ENCODE measurements at regions not wholly inside any gene's neighbourhood (a gene's known extent, or its start where the extent isn't known, plus 50 kb on each side); places are given as distances from the start of the nearest gene placed in this dataset.
"Not testable (repeated sequence)": the region's sequence is repeated elsewhere in the genome, so short reads cannot be mapped to it uniquely, and the experiment has no call there.

DNA sequence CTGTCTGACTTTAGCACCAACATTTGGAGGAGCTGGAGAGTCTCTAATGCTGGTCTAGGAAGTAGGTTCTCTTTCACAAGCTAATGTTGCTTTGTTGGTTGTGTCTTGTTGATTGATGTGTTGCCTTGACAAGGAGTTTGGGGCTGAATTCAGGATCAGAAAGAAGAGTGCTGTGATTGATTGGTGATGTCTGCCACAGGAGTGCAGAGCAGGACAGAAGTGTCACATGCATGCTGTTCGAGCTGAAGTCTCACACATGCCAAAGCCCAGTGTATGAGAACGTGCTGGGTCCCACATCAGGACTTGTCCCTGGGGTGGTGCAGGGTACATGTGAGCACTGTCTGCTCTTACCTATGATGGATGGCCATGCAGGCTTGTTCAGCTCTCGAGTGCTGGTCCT is 694.4 kb downstream of the MATN1 start:
- DNase-seq: no peak

DNA sequence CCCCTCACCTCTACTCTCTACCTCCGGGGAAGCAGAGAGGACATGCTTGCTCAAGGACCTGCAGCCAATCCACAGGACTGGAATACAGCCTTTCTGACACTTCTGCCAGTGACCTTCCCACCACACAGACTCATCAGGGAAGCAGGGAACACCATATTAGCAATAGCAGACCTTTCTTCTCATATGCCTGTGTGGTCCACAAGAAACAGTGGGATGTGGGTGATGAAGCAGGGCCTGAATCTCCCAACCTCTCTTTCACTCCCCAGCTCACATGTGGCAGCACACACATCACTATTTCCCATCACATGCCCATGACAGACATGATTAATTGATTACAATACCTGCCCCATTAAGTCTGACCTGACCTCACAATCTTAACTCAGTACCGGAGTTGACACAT is 695.1 kb downstream of the MATN1 start:
- DNase-seq: no peak

DNA sequence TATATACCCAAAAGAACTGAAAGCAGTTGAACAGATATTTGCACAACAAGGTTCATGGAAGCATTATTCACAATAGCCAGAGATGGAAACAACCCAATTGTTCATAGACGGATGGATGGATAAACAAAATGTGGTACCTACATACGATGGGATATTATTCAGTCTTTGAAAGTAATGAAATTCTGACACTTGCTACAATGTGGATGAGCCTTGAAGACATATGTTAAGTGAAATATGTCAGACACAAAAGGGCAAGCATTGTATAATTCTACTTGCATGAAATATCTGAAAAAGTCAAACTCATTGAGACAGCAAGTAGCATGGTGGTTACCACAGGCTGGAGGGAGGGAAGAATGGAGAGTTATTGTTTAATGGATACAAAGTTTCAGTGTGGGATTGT is 696.1 kb downstream of the MATN1 start:
- no peak for DNase-seq

DNA sequence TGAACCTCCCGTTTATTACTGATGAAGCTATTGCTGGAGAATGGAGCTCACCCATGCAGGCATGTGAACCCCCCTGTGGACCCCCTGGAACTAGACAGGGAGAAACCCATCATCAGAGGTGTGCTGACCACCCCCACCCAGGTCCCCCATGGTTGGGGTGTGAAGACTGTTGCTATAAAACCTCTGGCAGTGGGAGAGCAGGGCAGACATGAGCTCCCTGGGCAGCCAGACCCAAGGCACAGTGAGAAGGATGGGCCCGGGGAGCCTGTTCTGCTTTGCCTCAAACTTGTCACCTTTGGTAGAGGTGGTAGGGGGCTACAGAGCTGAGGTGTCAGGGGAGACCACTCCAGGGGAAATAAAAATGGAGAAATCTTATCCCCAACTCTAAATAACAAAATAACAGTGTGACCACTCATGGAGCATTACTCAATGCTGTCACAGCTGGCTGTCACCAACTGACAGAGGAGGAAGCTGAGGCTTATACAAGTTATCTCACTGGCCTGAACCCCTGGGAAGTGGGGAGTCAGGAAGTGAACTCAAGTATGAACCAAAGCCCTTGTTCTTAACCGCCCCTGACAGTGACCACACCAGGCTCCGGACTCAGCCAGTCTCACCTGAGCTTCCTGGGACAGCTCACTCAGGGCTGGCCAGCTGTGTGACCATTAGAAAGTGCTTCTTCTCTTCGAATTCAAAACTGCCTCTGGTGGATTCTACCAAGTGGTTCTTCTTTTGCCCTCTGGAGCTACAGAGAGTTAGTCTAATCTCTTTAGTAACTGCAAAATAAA is 698.8 kb downstream of the MATN1 start:
- no peak for DNase-seq

DNA sequence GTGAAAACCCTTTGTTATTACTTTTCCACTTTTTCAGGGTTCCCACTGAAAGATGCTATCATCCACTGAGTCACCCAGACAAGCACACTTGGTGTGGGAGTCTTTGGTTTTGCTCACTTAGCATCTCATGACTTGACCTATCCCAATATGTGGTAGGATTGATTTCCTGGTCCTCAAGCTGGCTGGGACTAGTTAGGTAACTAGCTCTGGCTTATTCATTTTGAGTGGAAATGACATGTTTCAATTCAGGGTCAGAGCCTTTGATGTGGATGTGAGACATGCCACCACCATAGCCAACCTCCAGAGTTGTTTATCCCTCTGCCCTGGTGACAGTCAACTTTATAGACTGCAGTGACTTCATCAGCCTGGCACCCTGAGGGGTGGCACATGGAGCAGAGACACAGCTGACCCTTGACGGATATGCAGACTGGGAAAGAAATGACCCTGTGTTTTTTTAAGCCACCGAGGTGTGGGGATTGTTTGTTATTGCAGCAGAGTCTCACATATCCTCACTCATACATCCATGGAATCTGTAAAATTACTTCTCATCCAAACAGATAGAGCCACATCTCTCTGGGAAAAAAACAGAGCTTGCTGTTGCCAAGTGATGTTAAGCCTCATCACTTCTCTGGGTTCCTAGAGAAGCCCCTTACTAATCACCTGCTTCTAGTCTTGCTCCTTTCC is 699.9 kb downstream of the MATN1 start:
- DNase-seq: no peak

DNA sequence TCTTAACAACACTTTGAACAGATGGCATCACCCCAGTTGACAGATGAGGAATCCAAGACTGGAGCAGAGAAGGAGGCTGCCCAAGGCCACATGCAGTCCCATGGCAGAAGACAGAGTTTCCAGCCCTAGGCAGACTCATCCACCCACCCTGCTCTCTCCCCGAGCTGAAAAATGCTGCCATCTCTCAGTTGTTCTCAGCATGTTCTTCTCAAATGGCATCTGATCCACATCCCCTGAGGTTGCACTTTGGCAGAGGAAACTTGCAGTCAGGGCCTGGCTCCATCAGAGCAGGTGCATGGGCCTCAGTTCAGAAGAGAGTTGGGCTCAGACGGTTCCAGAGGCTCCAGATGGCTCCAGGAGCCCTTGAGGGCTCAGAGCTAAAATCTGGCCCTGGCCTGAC is 709.4 kb downstream of the MATN1 start:
- no peak for DNase-seq

DNA sequence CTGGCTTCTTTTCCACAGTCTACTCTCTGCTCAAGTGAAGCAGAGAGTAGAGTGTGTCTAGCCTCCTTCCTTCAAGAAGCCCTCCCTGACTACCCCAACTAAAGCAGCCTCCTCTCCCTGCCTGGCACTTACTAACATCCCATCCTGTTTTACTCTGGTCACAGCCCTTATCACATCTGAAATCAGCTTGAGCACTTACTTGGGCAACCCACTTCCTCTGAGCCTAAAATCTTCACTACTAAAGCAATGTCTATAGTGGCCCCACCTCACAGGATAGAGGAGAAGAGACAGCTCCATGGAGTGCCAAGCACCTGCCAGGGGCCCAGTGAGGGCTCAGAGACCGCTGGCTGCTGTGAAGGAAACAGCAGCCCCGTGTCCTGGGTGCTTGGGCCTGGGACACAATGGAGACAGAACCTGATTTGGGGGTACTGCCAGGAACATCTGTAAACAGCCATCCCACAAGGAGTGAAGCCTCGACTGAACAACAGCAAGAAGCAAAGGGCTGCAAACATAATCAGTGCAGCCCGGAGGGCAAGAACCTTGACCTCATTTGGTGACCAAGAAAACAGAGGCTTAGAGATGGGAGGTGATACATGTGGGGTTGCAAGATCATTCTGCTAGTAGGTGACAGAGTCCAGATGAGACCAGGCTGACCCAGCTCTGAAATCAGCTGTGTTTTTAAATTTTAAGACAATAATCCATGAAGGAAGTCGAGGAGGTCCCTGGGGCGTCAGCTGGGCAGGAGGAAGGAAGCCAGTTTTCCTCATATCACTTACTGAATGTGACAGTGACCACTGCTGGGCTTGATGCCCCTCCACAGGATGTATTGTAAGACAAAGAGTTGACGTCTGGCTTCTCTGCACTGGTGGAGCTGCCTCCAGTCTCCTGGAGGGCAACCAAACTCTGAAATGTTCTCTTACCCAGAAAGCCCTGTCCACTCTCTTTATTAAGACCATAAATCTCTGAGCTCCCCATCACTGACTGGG is 710.6 kb downstream of the MATN1 start:
- DNase-seq: no peak

DNA sequence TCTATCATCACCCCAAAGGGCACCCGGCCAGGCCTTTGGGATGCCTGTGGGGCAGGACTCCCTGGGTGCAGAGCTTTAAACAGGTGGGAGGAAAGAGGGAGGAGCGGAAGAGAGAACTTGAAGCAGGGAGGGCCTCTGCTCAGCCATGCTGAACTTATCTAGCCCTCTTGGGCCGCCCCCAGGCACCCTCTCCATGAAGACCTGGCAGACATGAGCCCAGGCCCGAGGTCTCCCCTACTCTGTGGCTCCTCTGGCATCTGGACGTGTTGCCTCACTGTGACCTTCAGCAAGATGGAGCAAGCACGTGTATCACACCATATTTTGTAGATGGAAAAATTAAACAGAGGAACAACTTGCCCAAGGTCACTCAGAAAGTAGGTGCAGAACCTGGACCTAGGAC is 711.4 kb downstream of the MATN1 start:
- DNase-seq: no peak

DNA sequence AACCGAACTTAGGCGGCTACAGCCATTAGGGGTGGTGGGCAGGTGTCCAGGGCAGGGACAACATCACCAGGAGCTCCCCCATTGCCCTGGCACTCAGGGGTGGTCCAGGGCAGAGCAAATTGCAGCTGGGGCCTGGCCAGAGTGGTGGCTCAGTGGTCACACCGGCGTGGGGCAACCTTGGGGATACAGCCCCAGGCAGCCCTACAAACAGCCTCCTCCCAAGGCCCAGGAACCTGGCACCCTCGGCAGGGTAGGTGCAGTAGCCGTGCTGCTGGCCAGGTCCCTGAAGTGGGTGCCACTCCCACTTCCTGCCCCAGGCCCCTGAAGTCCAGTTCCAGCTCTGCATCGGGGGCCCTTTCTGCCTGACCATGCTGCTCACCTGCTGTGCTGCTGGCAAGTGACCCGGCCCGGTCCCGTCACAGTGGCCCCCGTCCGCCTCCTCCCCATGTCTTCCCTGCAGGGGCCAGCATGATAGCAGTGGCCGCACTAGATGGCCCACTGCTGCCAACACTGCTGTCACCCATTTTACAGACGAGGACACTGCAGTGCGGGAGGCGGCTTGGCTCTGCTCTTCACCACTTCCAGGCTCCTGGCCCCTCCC is 712.8 kb downstream of the MATN1 start:
- no peak for DNase-seq

DNA sequence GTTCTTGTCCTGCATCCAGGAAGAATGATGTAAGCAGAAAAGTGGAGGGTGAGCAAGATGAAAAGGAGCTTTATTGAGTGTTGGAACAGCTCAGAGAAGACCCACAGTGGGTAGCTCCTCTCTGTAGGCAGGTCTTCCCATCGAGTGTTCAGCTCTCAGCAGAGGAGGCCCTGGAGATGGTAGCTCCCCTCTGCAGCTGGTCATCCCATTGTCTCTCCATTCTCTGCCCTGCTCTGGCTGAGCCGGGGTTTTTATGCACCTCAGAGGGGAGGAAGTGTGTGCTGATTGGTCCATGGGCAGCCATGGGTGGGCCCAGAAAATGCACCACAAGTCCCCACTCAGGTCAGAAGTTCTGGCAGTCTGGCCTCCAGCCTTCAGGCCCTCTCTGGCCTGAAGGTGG is 713.7 kb downstream of the MATN1 start:
- DNase-seq: no peak

DNA sequence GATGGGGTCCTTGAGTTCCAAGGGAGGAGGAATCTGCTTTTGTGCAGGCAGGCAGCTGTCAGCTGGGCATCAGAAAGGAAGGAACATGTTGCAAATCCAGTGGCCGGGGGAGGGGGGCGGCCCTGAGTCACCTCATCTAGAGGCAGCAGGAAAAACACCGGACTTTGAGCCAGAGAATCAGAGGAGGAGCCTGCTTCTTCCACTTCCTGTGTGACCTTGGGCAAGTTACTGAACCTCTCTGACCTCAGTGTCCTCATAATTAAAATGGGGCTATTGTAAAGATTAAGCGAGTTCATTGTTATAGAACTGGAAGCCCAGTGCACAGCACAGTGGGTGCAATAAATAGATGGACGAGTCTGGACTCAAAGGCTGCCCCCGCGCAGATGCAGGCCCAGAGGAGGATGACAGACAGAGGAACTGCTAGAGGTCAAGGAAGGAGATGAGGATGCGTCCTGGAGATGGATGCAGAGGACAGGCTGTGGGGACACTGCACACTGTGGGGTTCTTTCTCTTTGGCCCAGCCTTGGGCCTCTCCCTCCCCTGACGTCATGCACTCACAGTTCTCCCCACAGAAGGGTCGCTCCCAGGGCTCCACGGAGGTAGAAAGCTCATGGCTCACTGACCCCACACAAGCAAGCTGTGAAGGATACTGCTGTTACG is 714.3 kb downstream of the MATN1 start:
- DNase-seq: no peak

DNA sequence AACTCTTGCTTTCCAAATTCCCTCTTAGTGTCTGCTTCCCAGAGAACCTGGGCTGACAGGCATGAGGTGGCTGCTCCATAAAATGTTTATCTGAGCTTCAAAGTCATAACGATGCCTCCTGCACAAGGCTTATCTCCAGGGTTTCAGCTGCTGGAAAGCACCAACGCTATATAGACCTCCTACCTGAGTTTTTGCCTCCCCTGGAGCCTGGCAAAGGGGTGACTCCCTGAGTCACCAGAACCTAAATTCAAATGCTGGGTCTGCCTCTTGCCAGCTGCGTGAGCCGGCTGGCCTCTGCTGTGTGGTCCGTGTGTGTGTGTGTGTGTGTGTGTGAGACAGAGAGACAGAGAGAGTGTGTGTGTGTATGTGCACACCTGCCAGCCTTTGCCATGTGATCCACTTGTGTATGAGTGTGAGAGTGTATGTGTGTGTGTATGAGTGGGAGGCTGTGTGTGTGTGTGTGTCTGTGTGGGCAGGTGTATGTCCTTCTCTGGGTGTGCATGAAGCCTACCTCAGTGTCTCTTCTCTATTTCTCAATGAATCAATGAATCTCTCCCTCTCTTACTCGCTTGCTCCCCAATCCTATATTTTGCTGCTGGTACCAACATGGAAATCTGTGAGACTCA is 714.9 kb downstream of the MATN1 start:
- no peak for DNase-seq

DNA sequence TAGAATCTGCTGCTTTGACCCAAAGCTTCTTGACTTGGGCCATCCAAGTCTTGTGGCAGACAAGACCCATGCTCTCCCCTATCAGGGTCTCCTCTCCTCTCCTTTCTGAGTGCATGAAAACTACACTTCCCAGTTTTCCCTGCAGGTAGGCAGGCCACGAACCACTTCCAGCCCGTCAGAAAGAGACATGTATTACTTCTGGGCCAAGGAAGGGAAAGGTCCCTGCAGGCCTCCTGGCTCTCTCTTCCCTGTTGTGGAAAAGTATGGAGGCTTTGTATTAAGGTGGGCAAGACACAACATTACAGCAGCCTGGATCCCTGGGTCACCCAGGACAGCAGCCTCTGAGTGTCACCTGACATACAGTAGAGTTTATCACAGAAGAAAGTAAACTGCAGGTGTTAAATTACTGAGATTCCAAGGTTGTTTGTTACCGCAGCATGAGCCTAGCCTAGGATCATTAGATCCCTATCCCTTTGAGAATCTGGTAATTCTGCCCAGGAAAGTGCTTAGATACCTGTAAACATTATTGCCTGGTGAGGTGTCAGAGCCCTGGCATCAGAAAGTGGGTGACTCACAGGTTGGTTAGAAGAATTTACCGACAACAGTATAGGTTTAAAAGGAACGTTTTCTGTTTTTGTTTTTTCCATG is 717.3 kb downstream of the MATN1 start:
- no peak for DNase-seq

DNA sequence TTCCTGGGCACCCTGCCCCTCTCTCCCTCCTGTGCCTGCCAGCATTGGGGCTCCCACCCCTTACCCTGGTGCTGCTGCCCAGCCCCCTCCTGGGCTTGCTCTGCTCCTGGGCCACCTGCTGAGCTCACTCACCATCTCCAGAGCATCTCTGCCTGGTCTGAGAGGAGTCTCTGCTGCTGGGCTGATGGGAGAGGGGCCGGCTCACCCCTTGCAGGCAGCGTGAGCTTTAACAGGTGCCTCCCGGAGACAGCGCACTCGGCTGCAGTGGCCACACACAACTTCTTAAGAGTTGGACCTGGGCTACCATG is 721.7 kb downstream of the MATN1 start:
- no peak for DNase-seq

DNA sequence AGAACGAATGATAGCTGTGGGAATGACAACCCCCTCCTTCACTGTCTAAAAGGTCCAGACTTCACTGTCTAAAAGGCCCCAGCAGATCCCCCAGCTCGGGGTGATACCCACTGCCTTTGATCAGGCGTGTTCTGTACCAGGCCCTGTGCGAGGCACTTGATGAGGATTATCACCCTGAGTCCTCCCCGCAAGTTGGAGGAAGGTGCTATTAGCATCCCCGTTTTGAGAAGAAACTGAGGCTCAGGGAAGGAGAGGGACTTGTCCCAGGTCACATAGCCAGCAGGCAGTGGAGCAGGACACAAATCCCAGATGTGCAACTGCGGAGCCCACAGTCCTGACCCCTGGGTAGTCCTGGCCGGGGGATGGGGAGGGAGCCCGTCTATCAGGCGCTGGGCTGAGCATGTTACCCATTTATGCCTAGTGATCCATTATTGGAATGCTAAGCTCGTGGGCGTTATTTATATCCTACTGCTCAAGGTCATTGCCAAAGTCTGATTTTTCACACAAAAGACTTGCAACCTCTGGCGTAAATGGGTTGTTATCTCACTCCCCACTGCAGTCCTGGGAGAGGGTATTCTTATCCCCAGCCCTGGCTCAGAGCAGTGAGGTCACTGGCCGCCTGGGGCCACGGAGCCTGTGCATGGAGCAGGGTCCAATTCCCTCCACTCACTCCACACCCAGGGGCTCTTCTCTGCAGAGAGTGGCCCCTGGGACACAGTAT is 722.2 kb downstream of the MATN1 start:
- DNase-seq: no peak

DNA sequence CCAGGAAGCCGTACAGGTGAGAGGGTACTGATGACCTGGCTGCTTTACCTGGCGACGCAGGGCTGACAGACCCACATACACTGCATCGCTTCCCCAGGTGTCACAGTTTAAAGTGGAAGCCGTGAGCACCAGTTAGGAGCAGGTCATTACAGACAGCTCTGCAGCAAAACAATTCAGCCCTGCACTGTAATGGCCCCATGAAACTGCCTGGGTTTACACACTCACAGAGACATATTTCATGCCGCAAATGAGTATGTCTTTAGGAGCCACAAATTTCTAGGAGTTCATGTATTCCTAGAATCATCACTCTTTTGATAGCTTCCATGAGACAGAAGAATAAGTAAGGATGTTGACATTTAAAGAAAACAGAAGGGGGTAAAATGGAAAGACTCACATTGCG is 723.1 kb downstream of the MATN1 start:
- DNase-seq: no peak

DNA sequence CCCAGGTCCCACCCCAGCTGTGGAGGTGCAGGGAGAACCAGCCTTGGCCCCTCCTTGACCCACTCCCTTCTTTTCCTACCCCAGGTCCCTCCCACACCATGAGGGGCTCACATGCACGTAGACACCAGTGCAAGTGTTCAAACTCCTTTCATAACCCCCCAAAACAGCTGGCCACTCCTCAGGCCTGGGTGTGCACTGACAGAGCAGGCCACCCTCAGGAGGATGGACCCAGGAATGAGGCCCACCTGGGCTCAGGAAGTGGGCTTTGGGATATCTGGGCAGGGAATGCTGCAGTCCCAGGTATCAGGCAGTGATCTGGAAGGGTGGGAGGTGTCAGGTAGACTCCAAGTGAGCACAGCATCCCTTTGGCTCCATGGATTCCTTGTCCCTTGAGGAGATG is 723.8 kb downstream of the MATN1 start:
- DNase-seq: no peak

DNA sequence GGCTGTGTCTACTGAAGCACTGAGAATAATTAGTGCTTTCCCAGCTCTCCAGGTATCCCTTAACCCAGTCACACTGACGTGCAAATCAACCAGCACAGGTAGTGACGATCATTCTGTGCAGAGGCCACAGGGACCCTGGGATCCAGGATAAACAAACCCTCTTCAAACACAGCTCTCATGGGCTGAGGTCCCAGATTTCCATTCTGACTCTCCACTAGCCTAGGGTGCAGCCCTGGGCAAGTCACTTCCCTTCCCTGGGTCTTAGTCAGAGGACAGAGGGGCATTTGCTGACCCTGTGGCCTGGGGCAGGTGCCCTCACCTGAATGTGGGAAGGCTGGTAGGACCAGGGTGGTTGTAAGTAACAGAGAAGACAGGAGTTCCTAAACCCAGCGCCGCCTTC is 724.7 kb downstream of the MATN1 start:
- DNase-seq: no peak

DNA sequence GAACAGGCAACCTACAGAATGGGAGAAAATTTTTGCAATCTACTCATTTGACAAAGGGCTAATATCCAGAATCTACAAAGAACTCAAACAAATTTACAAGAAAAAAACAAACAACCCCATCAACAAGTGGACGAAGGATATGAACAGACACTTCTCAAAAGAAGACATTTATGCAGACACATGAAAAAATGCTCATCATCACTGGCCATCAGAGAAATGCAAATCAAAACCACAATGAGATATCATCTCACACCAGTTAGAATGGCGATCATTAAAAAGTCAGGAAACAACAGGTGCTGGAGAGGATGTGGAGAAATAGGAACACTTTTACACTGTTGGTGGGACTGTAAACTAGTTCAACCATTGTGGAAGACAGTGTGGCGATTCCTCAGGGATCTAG is 725.6 kb downstream of the MATN1 start:
- DNase-seq: not testable (repeated sequence)

DNA sequence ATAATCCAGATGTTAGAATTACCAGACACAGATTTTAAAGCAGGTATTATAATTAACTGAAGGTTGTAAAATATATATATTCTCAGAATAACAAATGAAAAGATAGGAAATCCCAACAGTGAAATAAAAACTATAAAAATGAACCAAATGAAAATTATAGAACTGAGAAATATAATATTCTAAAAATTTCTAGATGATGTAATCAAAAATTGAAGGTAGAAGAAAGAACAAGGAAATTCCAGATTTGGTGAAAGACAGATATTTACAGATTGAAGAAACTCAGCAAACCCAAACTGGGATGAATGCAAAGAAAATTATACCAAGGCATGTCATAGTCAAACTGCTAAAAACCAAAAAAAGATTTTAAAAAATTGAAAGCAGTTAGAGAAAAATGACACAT is 729.4 kb downstream of the MATN1 start:
- DNase-seq: no peak

DNA sequence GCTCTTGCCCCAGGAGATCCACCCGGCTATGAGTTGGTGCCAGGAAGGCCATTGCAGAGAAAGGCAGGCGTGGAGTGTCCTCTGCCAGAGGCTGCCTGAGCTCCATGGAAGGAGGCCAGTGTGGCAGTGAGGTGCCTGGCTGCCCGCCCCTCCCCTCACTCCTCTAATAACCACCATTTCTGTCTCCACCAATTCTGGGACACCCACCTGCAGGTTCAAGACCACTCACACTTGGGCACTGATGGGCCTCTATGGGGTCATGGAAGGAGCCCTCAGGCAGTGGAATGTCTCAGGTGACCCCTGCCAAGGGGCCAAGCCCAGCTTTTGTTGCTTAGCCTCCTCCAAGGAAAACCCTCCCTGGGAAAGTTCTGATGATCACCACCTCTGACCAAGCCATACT is 731.6 kb downstream of the MATN1 start:
- DNase-seq: no peak
